ENCODE measurements at regions not wholly inside any gene's neighbourhood (a gene's known extent, or its start where the extent isn't known, plus 50 kb on each side); places are given as distances from the start of the nearest gene placed in this dataset.

DNA sequence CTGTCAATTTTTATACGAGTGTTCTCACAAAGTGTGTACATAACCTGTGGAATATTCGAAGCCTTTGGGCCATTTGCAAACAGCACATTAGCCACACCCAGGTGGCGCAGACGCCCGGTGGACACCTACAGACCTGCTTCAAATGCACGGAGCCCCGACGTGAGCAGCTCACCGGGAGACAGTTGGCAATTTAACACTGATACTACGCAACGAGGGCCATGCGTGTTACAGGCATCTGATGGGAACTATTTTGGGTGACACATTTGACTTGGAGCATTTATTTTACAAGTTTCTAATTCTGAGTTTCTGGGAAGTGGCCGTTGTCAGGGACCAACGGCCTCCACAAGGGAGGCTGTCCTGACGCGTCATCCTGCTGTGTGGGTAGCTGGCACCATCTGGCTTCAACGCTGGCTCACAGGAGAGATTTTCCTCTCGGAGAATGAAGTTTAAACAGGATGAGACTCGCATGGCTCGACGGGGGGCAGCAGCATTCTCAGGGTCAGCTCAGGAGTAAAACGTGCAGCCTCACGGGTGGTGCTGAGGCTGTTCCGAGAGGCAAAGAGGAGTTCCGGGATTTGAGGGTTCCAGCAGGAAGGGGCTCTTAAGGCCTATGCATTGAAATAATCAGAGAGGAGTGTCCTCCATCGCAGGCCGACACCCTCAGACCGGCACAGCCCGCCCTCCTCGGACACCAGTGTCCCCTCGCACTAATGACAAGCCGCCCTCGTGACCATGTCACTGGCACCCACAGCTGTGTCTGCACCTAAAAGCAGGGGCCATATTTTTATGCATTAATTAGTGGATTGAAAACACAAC, 207.4 kb downstream of the DLL1 start:
- no peak overlapping the region for H3K27ac ChIP-seq
- TF ChIP-seq ZFX (IDR thresholded peaks at IDR 0.05): no peak
- TF ChIP-seq, protein P1, sequence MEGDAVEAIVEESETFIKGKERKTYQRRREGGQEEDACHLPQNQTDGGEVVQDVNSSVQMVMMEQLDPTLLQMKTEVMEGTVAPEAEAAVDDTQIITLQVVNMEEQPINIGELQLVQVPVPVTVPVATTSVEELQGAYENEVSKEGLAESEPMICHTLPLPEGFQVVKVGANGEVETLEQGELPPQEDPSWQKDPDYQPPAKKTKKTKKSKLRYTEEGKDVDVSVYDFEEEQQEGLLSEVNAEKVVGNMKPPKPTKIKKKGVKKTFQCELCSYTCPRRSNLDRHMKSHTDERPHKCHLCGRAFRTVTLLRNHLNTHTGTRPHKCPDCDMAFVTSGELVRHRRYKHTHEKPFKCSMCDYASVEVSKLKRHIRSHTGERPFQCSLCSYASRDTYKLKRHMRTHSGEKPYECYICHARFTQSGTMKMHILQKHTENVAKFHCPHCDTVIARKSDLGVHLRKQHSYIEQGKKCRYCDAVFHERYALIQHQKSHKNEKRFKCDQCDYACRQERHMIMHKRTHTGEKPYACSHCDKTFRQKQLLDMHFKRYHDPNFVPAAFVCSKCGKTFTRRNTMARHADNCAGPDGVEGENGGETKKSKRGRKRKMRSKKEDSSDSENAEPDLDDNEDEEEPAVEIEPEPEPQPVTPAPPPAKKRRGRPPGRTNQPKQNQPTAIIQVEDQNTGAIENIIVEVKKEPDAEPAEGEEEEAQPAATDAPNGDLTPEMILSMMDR (conservative IDR thresholded peaks at IDR 0.05): no peak

DNA sequence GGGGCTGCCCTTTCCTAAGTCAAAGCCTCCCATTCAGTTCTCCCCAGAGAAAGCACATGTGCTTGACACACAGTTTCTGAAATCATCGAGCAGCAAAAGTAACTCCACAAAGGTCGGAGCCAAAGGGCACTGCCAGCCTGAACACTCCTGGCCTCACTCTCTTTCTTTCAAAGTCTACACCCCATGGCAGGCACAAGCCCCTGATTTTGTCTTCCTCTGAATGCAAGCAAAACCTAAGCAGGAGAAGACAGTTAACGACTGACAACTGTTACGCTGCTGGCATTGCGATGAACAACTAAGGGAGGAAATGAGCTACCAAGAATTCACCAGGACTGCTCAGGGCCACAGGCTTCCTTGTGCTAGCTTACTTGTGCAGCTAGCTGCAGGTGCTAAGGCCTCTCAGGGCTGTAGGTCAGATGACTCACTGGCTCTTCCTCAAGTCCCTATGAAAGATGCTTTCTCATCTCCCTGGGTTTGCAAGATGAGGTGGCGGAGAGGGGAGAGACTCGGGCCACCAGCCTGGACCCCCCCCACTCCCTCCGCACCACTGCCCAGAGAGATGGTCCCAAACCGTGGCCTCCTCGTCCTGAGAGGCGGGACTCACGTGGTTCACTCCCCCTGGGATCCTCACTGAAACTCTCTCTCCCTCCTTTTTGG, 208.2 kb downstream of the DLL1 start:
- no peak for TF ChIP-seq ZFX (IDR thresholded peaks at IDR 0.05)
- TF ChIP-seq, protein P1 (conservative IDR thresholded peaks at IDR 0.05): no peak
- H3K27ac ChIP-seq: no peak overlapping the region

DNA sequence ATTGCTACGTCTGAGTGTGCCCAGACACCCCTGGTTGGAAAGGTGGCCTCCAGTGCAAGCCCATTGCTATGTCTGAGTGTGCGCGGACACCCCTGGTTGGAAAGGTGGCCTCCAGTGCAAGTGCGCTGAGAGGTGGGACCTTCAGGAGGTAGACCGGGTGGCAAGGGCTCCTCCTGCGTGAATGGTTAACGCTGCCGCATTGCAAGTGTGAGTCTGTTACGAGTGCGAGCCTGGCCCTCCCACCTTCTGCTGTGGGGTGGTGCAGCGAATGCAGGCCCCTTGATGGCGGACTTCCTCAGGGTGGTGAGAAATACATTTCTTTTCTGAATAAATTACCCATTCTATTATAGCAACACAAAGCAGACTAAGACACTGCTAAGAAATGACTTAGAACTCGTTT, 208.8 kb downstream of the DLL1 start:
- TF ChIP-seq ZFX (IDR thresholded peaks at IDR 0.05): no peak
- TF ChIP-seq, protein P1 (conservative IDR thresholded peaks at IDR 0.05): no peak
- H3K27ac ChIP-seq: no peak overlapping the region

DNA sequence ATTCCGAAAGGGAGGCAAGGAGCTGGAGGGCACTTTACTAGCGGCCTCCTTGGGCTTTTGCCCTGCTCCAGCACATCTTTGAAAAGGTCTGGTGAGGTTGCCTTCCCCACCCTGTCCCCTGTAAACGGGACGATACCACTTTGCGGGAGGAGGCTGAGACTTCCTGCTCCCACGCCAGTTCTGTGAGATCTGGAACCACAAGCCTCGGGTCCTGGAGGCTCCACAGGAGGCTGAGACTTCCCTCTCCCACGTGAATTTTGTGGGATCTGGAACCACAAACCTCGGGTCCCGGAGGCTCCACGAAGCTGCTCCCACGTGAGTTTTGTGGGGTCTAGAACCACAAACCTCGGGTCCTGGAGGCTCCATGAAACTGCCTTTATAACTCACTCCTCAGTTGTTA, 209.3 kb downstream of the DLL1 start:
- no peak overlapping the region for H3K27ac ChIP-seq
- TF ChIP-seq, protein P1 (conservative IDR thresholded peaks at IDR 0.05): no peak
- no peak for TF ChIP-seq ZFX (IDR thresholded peaks at IDR 0.05)

DNA sequence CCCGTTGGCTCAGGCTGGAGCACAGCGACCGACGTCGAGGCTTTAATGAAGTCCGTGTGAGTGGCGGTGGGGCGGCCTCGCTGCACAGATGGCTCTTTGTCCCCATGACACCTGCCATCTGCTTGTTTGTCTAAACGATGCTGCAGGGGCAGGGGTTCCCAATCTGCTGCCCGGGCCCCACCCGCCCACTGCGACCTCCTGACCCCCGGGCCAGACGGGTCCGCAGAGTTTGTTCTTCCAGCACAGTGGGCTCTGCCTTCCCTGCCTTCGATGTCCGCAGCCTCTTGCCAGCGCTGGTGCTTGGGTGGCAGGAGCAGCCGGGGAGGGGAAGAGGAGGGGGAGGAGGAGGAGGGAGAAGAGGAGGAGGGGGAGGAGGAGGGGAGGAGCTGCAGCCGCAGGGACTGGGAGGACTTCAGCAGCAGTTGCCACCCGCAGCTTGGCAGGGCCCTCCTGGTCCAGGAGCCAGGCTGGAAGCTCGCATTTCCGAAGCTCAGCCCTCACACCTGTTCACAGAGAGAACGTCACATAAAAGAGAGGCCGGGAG, 210.0 kb downstream of the DLL1 start:
- no peak overlapping the region for H3K27ac ChIP-seq
- TF ChIP-seq ZFX (IDR thresholded peaks at IDR 0.05): no peak
- TF ChIP-seq, protein P1 (conservative IDR thresholded peaks at IDR 0.05): no peak

DNA sequence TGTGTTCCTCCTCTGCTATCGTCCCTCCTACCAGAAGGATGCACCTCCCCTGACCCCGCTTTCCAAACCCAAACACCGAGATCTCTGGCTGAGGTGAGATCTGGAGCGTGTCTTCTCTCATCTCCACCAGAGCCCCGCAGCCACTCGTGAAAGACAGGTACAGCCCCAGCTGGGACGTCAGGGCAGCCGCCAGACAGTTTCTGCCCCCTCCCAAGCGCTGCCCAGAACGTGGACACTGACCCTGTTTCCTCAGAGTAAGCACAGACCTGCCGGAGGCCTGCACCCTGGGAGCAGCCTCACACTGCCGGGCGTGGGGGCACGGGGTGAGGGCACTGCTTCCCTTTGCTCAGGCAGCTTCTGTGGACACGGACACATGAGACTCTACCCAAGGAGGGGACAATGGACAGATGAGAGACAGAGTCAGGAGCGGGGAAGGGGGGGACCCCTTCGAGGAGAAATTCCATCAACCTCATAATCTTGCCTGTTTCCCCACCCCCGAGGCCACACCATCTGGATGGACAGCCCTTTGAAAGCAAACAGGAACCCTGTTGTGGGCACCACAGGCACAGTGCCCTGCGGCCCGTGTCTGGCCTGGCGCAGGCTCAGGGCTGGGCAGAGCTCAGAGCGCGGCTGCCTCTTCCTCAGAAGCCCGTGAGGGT, 210.6 kb downstream of the DLL1 start:
- H3K27ac ChIP-seq: no peak overlapping the region

More for the DNA sequence above, 210.6 kb downstream of the DLL1 start:
- TF ChIP-seq, protein P1 (conservative IDR thresholded peaks at IDR 0.05): no peak
- no peak for TF ChIP-seq ZFX (IDR thresholded peaks at IDR 0.05)

Data from C4-2B (cell line).